ENCODE measurements at regions not wholly inside any gene's neighbourhood (a gene's known extent, or its start where the extent isn't known, plus 50 kb on each side); places are given as distances from the start of the nearest gene placed in this dataset.
A peak's percentile ranks its signal among the peaks of the same experiment; 100 is the strongest.

- no peak overlapping the region for H3K9ac ChIP-seq (ENCODE audit: low read depth, low read length, poor library complexity)
- no CpG with 5 or more reads among the region's 7 CpGs for WGBS, 2 donors (ENCODE audit: extremely low coverage in 2 of 2, insufficient read length in 2 of 2, insufficient replicate concordance in 1 of 2)
- H2BK5ac ChIP-seq (ENCODE audit: low read length) = no peak overlapping the region
- H3K18ac ChIP-seq (ENCODE audit: low read length) = no peak overlapping the region
- H3K14ac ChIP-seq (ENCODE audit: low read length) = no peak overlapping the region
- no peak overlapping the region for H2BK120ac ChIP-seq (ENCODE audit: low read depth, low read length)
- no peak overlapping the region for H3K4ac ChIP-seq (ENCODE audit: low read length)
- H3K9me3 ChIP-seq (replicated peaks in 1 of 2; ENCODE audit: control insufficient read depth in 2 of 2, insufficient read depth in 1 of 2, low read depth in 1 of 2, low read length in 2 of 2) = no peaks in the 10 kb centered on the region
- no peak overlapping the region for H4K91ac ChIP-seq (ENCODE audit: low read depth, low read length, poor library complexity)
- H3K27me3 ChIP-seq (ENCODE audit: control insufficient read depth in 3 of 3, insufficient read depth in 3 of 3, low read depth in 1 of 3, low read length in 3 of 3) = no peaks in the 10 kb centered on the region
- H4K8ac ChIP-seq (ENCODE audit: low read depth, low read length) = no peak overlapping the region
- H2AK5ac ChIP-seq (ENCODE audit: low read depth, low read length) = no peak overlapping the region
- H3K4me1 ChIP-seq (ENCODE audit: control insufficient read depth in 2 of 2, insufficient read depth in 1 of 2, low read depth in 1 of 2, low read length in 2 of 2) = peaks cover 0 to 4% of the 10 kb centered on the region in 2 donors
- no peak overlapping the region for H2BK12ac ChIP-seq (ENCODE audit: low read length)
- no peak overlapping the region for H3K4me2 ChIP-seq (ENCODE audit: insufficient read depth, low read length, poor library complexity, severe bottlenecking)
- no peaks in the 10 kb centered on the region for H3K36me3 ChIP-seq (replicated peaks in 1 of 2; ENCODE audit: control insufficient read depth in 2 of 2, insufficient read depth in 2 of 2, low read length in 2 of 2)
- H3K23ac ChIP-seq (ENCODE audit: low read depth, low read length, poor library complexity) = no peak overlapping the region
- no peak overlapping the region for H3K4me3 ChIP-seq (ENCODE audit: low read length in 2 of 2)
- no peaks in the 10 kb centered on the region for H3K79me1 ChIP-seq (ENCODE audit: low read depth, low read length)
- H2BK15ac ChIP-seq (ENCODE audit: low read length) = no peak overlapping the region
- H3K27ac ChIP-seq (replicated peaks; ENCODE audit: low read length) = no peak overlapping the region
- DNase-seq (ENCODE audit: low spot score) = peak; percentile 3
- peak overlapping the region; percentile 45 for H2AFZ ChIP-seq (ENCODE audit: low read length)
These were observed 568.7 kb downstream of the METTL4 start for GRCh38 chr18:2002604-2003003.

- no peak for DNase-seq (ENCODE audit: low spot score)
- Histone ChIP-seq H2BK12ac (ENCODE audit: low read length) (no peak overlapping the region), H3K36me3 (replicated peaks in 1 of 2; ENCODE audit: control insufficient read depth in 2 of 2, insufficient read depth in 2 of 2, low read length in 2 of 2) (no peaks in the 10 kb centered on the region), H2BK5ac (ENCODE audit: low read length) (no peak overlapping the region), H3K79me1 (ENCODE audit: low read depth, low read length) (no peaks in the 10 kb centered on the region), H3K4me1 (ENCODE audit: control insufficient read depth in 2 of 2, insufficient read depth in 1 of 2, low read depth in 1 of 2, low read length in 2 of 2) (no peaks in the 10 kb centered on the region), H3K4me3 (ENCODE audit: low read length in 2 of 2) (no peak overlapping the region), H3K9me3 (replicated peaks in 1 of 2; ENCODE audit: control insufficient read depth in 2 of 2, insufficient read depth in 1 of 2, low read depth in 1 of 2, low read length in 2 of 2) (no peaks in the 10 kb centered on the region), H2BK15ac (ENCODE audit: low read length) (no peak overlapping the region), H3K4ac (ENCODE audit: low read length) (no peak overlapping the region), H2BK120ac (ENCODE audit: low read depth, low read length) (no peak overlapping the region), H3K27ac (replicated peaks; ENCODE audit: low read length) (no peak overlapping the region), H3K14ac (ENCODE audit: low read length) (no peak overlapping the region), H3K27me3 (ENCODE audit: control insufficient read depth in 3 of 3, insufficient read depth in 3 of 3, low read depth in 1 of 3, low read length in 3 of 3) (no peaks in the 10 kb centered on the region), H4K8ac (ENCODE audit: low read depth, low read length) (no peak overlapping the region), H2AFZ (ENCODE audit: low read length) (no peak overlapping the region), H3K9ac (ENCODE audit: low read depth, low read length, poor library complexity) (no peak overlapping the region), H3K23ac (ENCODE audit: low read depth, low read length, poor library complexity) (no peak overlapping the region), H4K91ac (ENCODE audit: low read depth, low read length, poor library complexity) (no peak overlapping the region), H3K4me2 (ENCODE audit: insufficient read depth, low read length, poor library complexity, severe bottlenecking) (no peak overlapping the region), H3K18ac (ENCODE audit: low read length) (no peak overlapping the region), H2AK5ac (ENCODE audit: low read depth, low read length) (no peak overlapping the region)
- WGBS, 2 donors (ENCODE audit: extremely low coverage in 2 of 2, insufficient read length in 2 of 2, insufficient replicate concordance in 1 of 2) = no CpG with 5 or more reads among the region's 2 CpGs
These were observed 561.2 kb downstream of the METTL4 start for GRCh38 chr18:2009942-2010697.

- H3K4me1 ChIP-seq (ENCODE audit: control insufficient read depth in 2 of 2, insufficient read depth in 1 of 2, low read depth in 1 of 2, low read length in 2 of 2) = peaks cover 0 to 2% of the 10 kb centered on the region in 2 donors
- no peaks in the 10 kb centered on the region for H3K36me3 ChIP-seq (replicated peaks in 1 of 2; ENCODE audit: control insufficient read depth in 2 of 2, insufficient read depth in 2 of 2, low read length in 2 of 2)
- no CpG with 5 or more reads among the region's 2 CpGs for WGBS, 2 donors (ENCODE audit: extremely low coverage in 2 of 2, insufficient read length in 2 of 2, insufficient replicate concordance in 1 of 2)
- no peak overlapping the region for H3K14ac ChIP-seq (ENCODE audit: low read length)
- H3K9ac ChIP-seq (ENCODE audit: low read depth, low read length, poor library complexity) = no peak overlapping the region
- H4K8ac ChIP-seq (ENCODE audit: low read depth, low read length) = no peak overlapping the region
- H3K79me1 ChIP-seq (ENCODE audit: low read depth, low read length) = no peaks in the 10 kb centered on the region
- no peaks in the 10 kb centered on the region for H3K9me3 ChIP-seq (replicated peaks in 1 of 2; ENCODE audit: control insufficient read depth in 2 of 2, insufficient read depth in 1 of 2, low read depth in 1 of 2, low read length in 2 of 2)
- H2AFZ ChIP-seq (ENCODE audit: low read length) = no peak overlapping the region
- no peak overlapping the region for H3K23ac ChIP-seq (ENCODE audit: low read depth, low read length, poor library complexity)
- H3K4me2 ChIP-seq (ENCODE audit: insufficient read depth, low read length, poor library complexity, severe bottlenecking) = no peak overlapping the region
- H3K27me3 ChIP-seq (ENCODE audit: control insufficient read depth in 3 of 3, insufficient read depth in 3 of 3, low read depth in 1 of 3, low read length in 3 of 3) = no peaks in the 10 kb centered on the region
- H2BK5ac ChIP-seq (ENCODE audit: low read length) = no peak overlapping the region
- no peak overlapping the region for H3K4me3 ChIP-seq (ENCODE audit: low read length in 2 of 2)
- no peak overlapping the region for H3K27ac ChIP-seq (replicated peaks; ENCODE audit: low read length)
- no peak overlapping the region for H2BK15ac ChIP-seq (ENCODE audit: low read length)
- H2BK120ac ChIP-seq (ENCODE audit: low read depth, low read length) = no peak overlapping the region
- H2BK12ac ChIP-seq (ENCODE audit: low read length) = no peak overlapping the region
- H4K91ac ChIP-seq (ENCODE audit: low read depth, low read length, poor library complexity) = no peak overlapping the region
- no peak overlapping the region for H3K18ac ChIP-seq (ENCODE audit: low read length)
- no peak overlapping the region for H3K4ac ChIP-seq (ENCODE audit: low read length)
- no peak overlapping the region for H2AK5ac ChIP-seq (ENCODE audit: low read depth, low read length)
- no peak for DNase-seq (ENCODE audit: low spot score)
These were observed 544.3 kb downstream of the METTL4 start for GRCh38 chr18:2027016-2027415.

- H3K14ac ChIP-seq (ENCODE audit: low read length) = no peak overlapping the region
- no peak overlapping the region for H2BK12ac ChIP-seq (ENCODE audit: low read length)
- peaks cover 0 to 2% of the 10 kb centered on the region in 2 donors for H3K4me1 ChIP-seq (ENCODE audit: control insufficient read depth in 2 of 2, insufficient read depth in 1 of 2, low read depth in 1 of 2, low read length in 2 of 2)
- no peaks in the 10 kb centered on the region for H3K36me3 ChIP-seq (replicated peaks in 1 of 2; ENCODE audit: control insufficient read depth in 2 of 2, insufficient read depth in 2 of 2, low read length in 2 of 2)
- no peak overlapping the region for H2BK5ac ChIP-seq (ENCODE audit: low read length)
- no peak overlapping the region for H2AK5ac ChIP-seq (ENCODE audit: low read depth, low read length)
- no peak overlapping the region for H3K4me2 ChIP-seq (ENCODE audit: insufficient read depth, low read length, poor library complexity, severe bottlenecking)
- H2BK15ac ChIP-seq (ENCODE audit: low read length) = no peak overlapping the region
- no peak overlapping the region for H3K27ac ChIP-seq (replicated peaks; ENCODE audit: low read length)
- H4K8ac ChIP-seq (ENCODE audit: low read depth, low read length) = no peak overlapping the region
- H3K9ac ChIP-seq (ENCODE audit: low read depth, low read length, poor library complexity) = no peak overlapping the region
- H3K79me1 ChIP-seq (ENCODE audit: low read depth, low read length) = no peaks in the 10 kb centered on the region
- no peak for DNase-seq (ENCODE audit: low spot score)
- no peaks in the 10 kb centered on the region for H3K9me3 ChIP-seq (replicated peaks in 1 of 2; ENCODE audit: control insufficient read depth in 2 of 2, insufficient read depth in 1 of 2, low read depth in 1 of 2, low read length in 2 of 2)
- H3K4ac ChIP-seq (ENCODE audit: low read length) = no peak overlapping the region
- no peak overlapping the region for H4K91ac ChIP-seq (ENCODE audit: low read depth, low read length, poor library complexity)
- no peak overlapping the region for H3K23ac ChIP-seq (ENCODE audit: low read depth, low read length, poor library complexity)
- no peak overlapping the region for H3K18ac ChIP-seq (ENCODE audit: low read length)
- H3K27me3 ChIP-seq (ENCODE audit: control insufficient read depth in 3 of 3, insufficient read depth in 3 of 3, low read depth in 1 of 3, low read length in 3 of 3) = no peaks in the 10 kb centered on the region
- H3K4me3 ChIP-seq (ENCODE audit: low read length in 2 of 2) = no peak overlapping the region
- H2BK120ac ChIP-seq (ENCODE audit: low read depth, low read length) = no peak overlapping the region
- no peak overlapping the region for H2AFZ ChIP-seq (ENCODE audit: low read length)
These were observed 543.5 kb downstream of the METTL4 start for GRCh38 chr18:2027756-2028155.
